H1 (cell line): ENCODE measurements at regions not wholly inside any gene's neighbourhood (a gene's known extent, or its start where the extent isn't known, plus 50 kb on each side); places are given as distances from the start of the nearest gene placed in this dataset.

Source experiments
- CTCF ChIA-PET: fragments of 300-600 bp; sonication (Branson Sonifier 250); formaldehyde crosslinking; loops from one replicate; lab custom pipeline; 2021; ENCODE audit not compliant: partially characterized antibody; lab: Charles Lee
- POLR2A ChIA-PET: fragments of 300-600 bp; sonication (Branson Sonifier 250); formaldehyde crosslinking; loops from one replicate; lab custom pipeline; 2021; ENCODE audit warnings: inconsistent platforms; ENCODE audit not compliant: partially characterized antibody; lab: Charles Lee
- DNase-seq, 2 experiments: peaks; one replicate each; pipeline versions ENCODE4 v3.0.0 to v3.0.0-alpha.2; 2010 to 2022; ENCODE audit warnings: low spot score in 2 of 2, low read depth in 1 of 2, mixed read lengths in 1 of 2
- FAIRE-seq: peaks from 2 replicates; lab custom pipeline; 2011; peaks lifted over from hg19 to GRCh38; lab: Jason Lieb, UNC
- H2AFZ ChIP-seq: 2 replicates; pipeline ENCODE4 v1.8.1; 2012; ENCODE audit warnings: low read length, inconsistent platforms
- H2AK5ac ChIP-seq: 2 replicates; pipeline ENCODE4 v1.6.1; 2013; ENCODE audit warnings: low read depth, low read length
- H2BK120ac ChIP-seq: replicated peaks from 2 replicates; pipeline ENCODE3; 2013; ENCODE audit warnings: low read depth, low read length, inconsistent platforms
- H2BK12ac ChIP-seq: 2 replicates; pipeline ENCODE4 v1.6.1; 2013; ENCODE audit warnings: low read depth, low read length
- H2BK15ac ChIP-seq: 2 replicates; pipeline ENCODE4 v1.6.1; 2013; ENCODE audit warnings: low read length
- H2BK20ac ChIP-seq: 2 replicates; pipeline ENCODE4 v1.6.1; 2013; ENCODE audit warnings: low read length
- H2BK5ac ChIP-seq: 2 replicates; pipeline ENCODE4 v1.6.1; 2013; ENCODE audit warnings: low read depth, low read length
- H3K14ac ChIP-seq: 2 replicates; pipeline ENCODE4 v1.6.1; 2013; ENCODE audit warnings: inconsistent platforms; ENCODE audit not compliant: insufficient read length
- H3K18ac ChIP-seq: 2 replicates; pipeline ENCODE4 v1.6.1; 2013; ENCODE audit warnings: low read length; ENCODE audit errors: extremely low read depth
- H3K23ac ChIP-seq: 2 replicates; pipeline ENCODE4 v1.6.1; 2013; ENCODE audit warnings: inconsistent platforms; ENCODE audit not compliant: insufficient read length
- H3K23me2 ChIP-seq: 2 replicates; pipeline ENCODE4 v1.6.1; 2013; ENCODE audit warnings: low read depth, low read length
- H3K27ac ChIP-seq: 2 replicates; pipeline ENCODE4 v1.6.1; 2011; ENCODE audit warnings: low read depth, low read length, inconsistent platforms
- H3K27me3 ChIP-seq, 4 experiments: replicated peaks in 1 of 4; 1 replicate in 1 of 4; 2 replicates in 3 of 4; pipeline versions ENCODE4 v1.6.1 to v1.8.1; 2011 to 2013; ENCODE audit warnings: low read length in 3 of 4, mild to moderate bottlenecking in 3 of 4, inconsistent platforms in 2 of 4, mixed read lengths in 2 of 4, moderate library complexity in 1 of 4; ENCODE audit not compliant: control insufficient read depth in 3 of 4, insufficient read depth in 3 of 4; ENCODE audit errors: extremely low read depth in 1 of 4
- H3K36me3 ChIP-seq, 4 experiments: 2 replicates each; pipeline versions ENCODE4 v1.6.1 to v1.8.1; 2011 to 2013; ENCODE audit warnings: mild to moderate bottlenecking in 4 of 4, low read length in 3 of 4, moderate library complexity in 2 of 4, control low read depth in 1 of 4, inconsistent platforms in 1 of 4; ENCODE audit not compliant: insufficient read depth in 4 of 4, control insufficient read depth in 2 of 4
- H3K4ac ChIP-seq: replicated peaks from 2 replicates; pipeline ENCODE3; 2013; ENCODE audit warnings: low read length, low read depth, mixed read lengths, inconsistent platforms; ENCODE audit not compliant: insufficient read length
- H3K4me1 ChIP-seq, 4 experiments: replicated peaks in 1 of 4; 1 replicate in 1 of 4; 2 replicates in 3 of 4; pipeline versions ENCODE4 v1.6.1 to v1.8.1; 2011 to 2013; ENCODE audit warnings: low read length in 3 of 4, inconsistent platforms in 2 of 4, mixed read lengths in 1 of 4; ENCODE audit not compliant: insufficient read depth in 4 of 4, control insufficient read depth in 3 of 4
- H3K4me2 ChIP-seq, 2 experiments: 2 replicates each; pipeline versions ENCODE4 v1.6.1 to v1.8.1; 2011 to 2013; ENCODE audit warnings: low read depth in 2 of 2, low read length in 2 of 2, control low read depth in 1 of 2, inconsistent platforms in 1 of 2, mild to moderate bottlenecking in 1 of 2; ENCODE audit not compliant: insufficient read depth in 1 of 2
- H3K4me3 ChIP-seq, 4 experiments: fragments of 200-600, 300-600 bp in 1 of 4; sonication (generic), shearing (Covaris generic), sonication (Bioruptor Twin) in 1 of 4; 2 replicates each; pipeline versions ENCODE4 v1.5.1 to v1.8.1; 2011 to 2016; ENCODE audit warnings: low read length in 4 of 4, low read depth in 3 of 4, control low read depth in 2 of 4, inconsistent platforms in 2 of 4, mild to moderate bottlenecking in 2 of 4, mixed read lengths in 1 of 4, moderate library complexity in 1 of 4; ENCODE audit not compliant: insufficient read depth in 2 of 4; ENCODE audit errors: extremely low read depth in 1 of 4
- H3K56ac ChIP-seq: replicated peaks from 2 replicates; pipeline ENCODE3; 2013; ENCODE audit warnings: low read depth, mild to moderate bottlenecking, mixed read lengths, low read length, inconsistent platforms; ENCODE audit not compliant: insufficient read length
- H3K79me1 ChIP-seq: 2 replicates; pipeline ENCODE4 v1.6.1; 2013; ENCODE audit warnings: low read depth, low read length, control low read depth
- H3K79me2 ChIP-seq, 2 experiments: 2 replicates each; pipeline versions ENCODE4 v1.6.1 to v1.8.1; 2012 to 2013; ENCODE audit warnings: low read length in 2 of 2, mild to moderate bottlenecking in 2 of 2, inconsistent platforms in 1 of 2; ENCODE audit not compliant: insufficient read depth in 2 of 2, control insufficient read depth in 1 of 2
- H3K9ac ChIP-seq, 4 experiments: replicated peaks in 1 of 4; 1 replicate in 1 of 4; 2 replicates in 3 of 4; pipeline versions ENCODE4 v1.6.1 to v1.8.1; 2011 to 2013; ENCODE audit warnings: low read depth in 3 of 4, low read length in 3 of 4, control low read depth in 2 of 4, mild to moderate bottlenecking in 2 of 4, moderate library complexity in 2 of 4, inconsistent platforms in 1 of 4; ENCODE audit errors: extremely low read depth in 1 of 4
- H3K9me3 ChIP-seq, 2 experiments: 2 replicates each; pipeline versions ENCODE4 v1.6.1 to v1.8.1; 2012 to 2013; ENCODE audit warnings: mild to moderate bottlenecking in 2 of 2, moderate library complexity in 2 of 2, control low read depth in 1 of 2, inconsistent platforms in 1 of 2, low read depth in 1 of 2, low read length in 1 of 2, mixed read lengths in 1 of 2; ENCODE audit not compliant: insufficient read depth in 2 of 2
- H4K20me1 ChIP-seq, 2 experiments: replicated peaks in 1 of 2; 2 replicates each; pipeline versions ENCODE3 to v1.8.1; 2011 to 2013; ENCODE audit warnings: inconsistent platforms in 2 of 2, low read length in 2 of 2, mild to moderate bottlenecking in 1 of 2; ENCODE audit not compliant: insufficient read depth in 2 of 2, control insufficient read depth in 1 of 2
- H4K5ac ChIP-seq: 2 replicates; pipeline ENCODE4 v1.6.1; 2013; ENCODE audit warnings: low read length, low read depth, mixed read lengths, inconsistent platforms; ENCODE audit not compliant: insufficient read length
- H4K8ac ChIP-seq: 2 replicates; pipeline ENCODE4 v1.8.0; 2013; ENCODE audit warnings: mild to moderate bottlenecking, moderate library complexity, low read length, inconsistent platforms; ENCODE audit not compliant: insufficient read depth; ENCODE audit errors: extremely low read depth
- H4K91ac ChIP-seq: replicated peaks from 2 replicates; pipeline ENCODE3; 2013; ENCODE audit warnings: low read length, mixed read lengths, inconsistent platforms; ENCODE audit not compliant: insufficient read length
- ASH2L ChIP-seq: fragments of 200-600, 300-600 bp; sonication (generic); IDR thresholded peaks from one replicate; pipeline ENCODE4 v1.7.1; 2017; ENCODE audit warnings: low read length
- SP2 ChIP-seq: IDR thresholded peaks from 2 replicates; pipeline ENCODE4 v1.6.1; 2012; ENCODE audit warnings: mild to moderate bottlenecking, low read length, inconsistent platforms
- WGBS, 2 experiments: shearing (Covaris generic) in 1 of 2; methylation state at CpG; one replicate each; pipeline versions ENCODE4 v1.1.6 to v1.1.7; 2013 to 2015; ENCODE audit warnings: low lambda C conversion rate in 2 of 2, mixed read lengths in 2 of 2, inconsistent platforms in 1 of 2, low coverage in 1 of 2, missing lambda C conversion rate in 1 of 2; ENCODE audit not compliant: insufficient replicate concordance in 2 of 2, insufficient coverage in 1 of 2, insufficient read length in 1 of 2; ENCODE audit errors: extremely low coverage in 1 of 2, missing lambda C conversion rate in 1 of 2; 5-methylcytosine and 5-hydroxymethylcytosine counted together

DNA sequence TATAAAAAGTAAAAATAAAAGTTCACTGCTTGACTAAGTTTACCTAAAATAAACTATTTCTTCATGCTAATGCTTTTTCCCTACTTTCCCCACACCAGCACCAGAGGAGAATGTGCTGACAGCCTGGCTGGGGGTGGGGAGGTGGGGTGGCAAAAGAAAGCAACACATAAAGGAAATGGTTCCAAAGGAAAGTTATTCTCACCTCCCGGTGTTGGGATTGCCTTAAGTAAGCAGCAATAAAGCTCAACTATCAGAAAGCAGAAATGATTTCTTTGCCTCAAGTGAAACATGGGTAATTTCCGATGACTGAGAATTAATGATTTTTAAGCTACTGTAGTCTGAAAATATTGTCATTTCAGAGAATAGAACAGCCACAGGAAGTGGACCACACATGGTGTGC, 84.5 kb upstream of the DKK2 start:
- no peak overlapping the region for H4K5ac ChIP-seq
- no peaks in the 10 kb centered on the region for H3K36me3 ChIP-seq
- ChIA-PET CTCF (no interaction called here), POLR2A (no interaction called here)
- no peaks in the 10 kb centered on the region for H3K27me3 ChIP-seq
- H3K9me3 ChIP-seq: no peaks in the 10 kb centered on the region
- no peak overlapping the region for H2BK15ac ChIP-seq
- DNase-seq: no peak
- H4K8ac ChIP-seq: no peak overlapping the region
- H2BK120ac ChIP-seq: no peak overlapping the region
- no peak for FAIRE-seq
- H3K14ac ChIP-seq: no peak overlapping the region
- no peaks in the 10 kb centered on the region for H3K79me2 ChIP-seq
- H3K4me3 ChIP-seq: no peak overlapping the region
- no peak overlapping the region for H3K27ac ChIP-seq
- no peak overlapping the region for H3K23ac ChIP-seq
- no peak overlapping the region for H2AK5ac ChIP-seq
- no peak overlapping the region for H2BK20ac ChIP-seq
- no peaks in the 10 kb centered on the region for H3K79me1 ChIP-seq
- no peak overlapping the region for H2BK12ac ChIP-seq
- no peaks in the 10 kb centered on the region for H4K20me1 ChIP-seq
- no peak overlapping the region for H3K56ac ChIP-seq
- H3K4me1 ChIP-seq: peaks cover 0 to 5% (median under 1%) of the 10 kb centered on the region in 4 experiments; a peak in 2 of 7 replicates
- TF ChIP-seq ASH2L (peak; percentile 38), SP2 (no peak)
- TF ChIP-seq, all 59 proteins: peak for 1
- H3K18ac ChIP-seq: no peak overlapping the region
- peak overlapping the region in 1 of 2 experiments; percentile 19; a peak in 1 of 4 replicates for H3K4me2 ChIP-seq
- peak overlapping the region; percentile 99 for H2AFZ ChIP-seq
- H3K4ac ChIP-seq: no peak overlapping the region
- WGBS, 2 experiments: 75% methylated on average over 2 of the region's 2 CpGs; no CpG with 5 or more reads in 1 of the 2 experiments
- no peak overlapping the region for H4K91ac ChIP-seq
- H2BK5ac ChIP-seq: no peak overlapping the region
- no peak overlapping the region for H3K9ac ChIP-seq
- H3K23me2 ChIP-seq: no peaks in the 10 kb centered on the region; the same call in 1 of the 2 replicates
